ENCODE measurements at regions not wholly inside any gene's neighbourhood (a gene's known extent, or its start where the extent isn't known, plus 50 kb on each side); places are given as distances from the start of the nearest gene placed in this dataset.
A peak's percentile ranks its signal among the peaks of the same experiment; 100 is the strongest.

DNA sequence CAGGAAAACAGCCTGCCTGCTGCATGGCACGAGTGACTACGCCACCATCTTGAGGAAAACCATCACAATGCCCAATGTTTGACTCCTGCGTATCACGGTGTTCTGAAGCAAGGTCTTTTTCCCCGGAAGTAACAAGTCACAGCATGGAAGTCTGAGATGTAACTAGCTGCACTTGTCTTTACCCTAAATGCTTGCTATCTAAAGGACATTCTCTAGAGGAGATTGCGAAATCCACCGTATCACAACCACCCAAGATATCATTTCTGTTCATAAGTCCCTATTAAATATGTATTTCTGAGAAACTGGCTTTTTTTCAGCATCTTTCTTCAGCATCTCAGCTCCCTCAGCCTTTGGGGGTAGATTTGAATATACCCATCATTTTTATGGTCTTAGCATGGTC, 1565.1 kb downstream of the ARAP2 start:
- DNase-seq (ENCODE audit: low read depth), result no peak

- DNase-seq (ENCODE audit: low read depth), result no peak
These were observed 1534.8 kb downstream of the ARAP2 start for GRCh38 chr4:34709564-34709963.

GRCh38 chr4:34718576-34719245, 1525.6 kb downstream of the ARAP2 start:
- no peak for DNase-seq (ENCODE audit: low read depth)

GRCh38 chr4:34720571-34720970, 1523.7 kb downstream of the ARAP2 start:
- DNase-seq (ENCODE audit: low read depth), result peak; percentile 36

DNA sequence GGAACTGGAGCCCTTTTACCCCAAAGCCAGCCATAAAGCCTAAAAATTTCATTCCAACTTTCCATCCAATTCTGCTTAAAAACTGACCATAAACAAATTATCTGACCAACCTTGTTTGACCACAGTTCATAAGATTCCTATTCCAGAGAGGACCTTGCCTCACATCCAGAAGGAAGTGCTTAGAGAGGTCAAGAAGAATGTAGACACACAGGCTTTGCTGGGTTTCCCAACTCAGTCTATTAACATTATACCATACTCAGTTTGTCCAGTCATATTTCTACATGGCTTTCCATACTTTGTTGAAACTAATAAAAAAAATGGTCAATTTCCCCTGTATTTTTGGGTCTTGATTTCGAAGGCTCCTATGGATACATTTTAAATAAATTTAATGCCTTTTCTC, 1522.5 kb downstream of the ARAP2 start:
- no peak for DNase-seq (ENCODE audit: low read depth)

- DNase-seq (ENCODE audit: low read depth), result no peak
These were observed 1520.7 kb downstream of the ARAP2 start for GRCh38 chr4:34723605-34724004.

DNA sequence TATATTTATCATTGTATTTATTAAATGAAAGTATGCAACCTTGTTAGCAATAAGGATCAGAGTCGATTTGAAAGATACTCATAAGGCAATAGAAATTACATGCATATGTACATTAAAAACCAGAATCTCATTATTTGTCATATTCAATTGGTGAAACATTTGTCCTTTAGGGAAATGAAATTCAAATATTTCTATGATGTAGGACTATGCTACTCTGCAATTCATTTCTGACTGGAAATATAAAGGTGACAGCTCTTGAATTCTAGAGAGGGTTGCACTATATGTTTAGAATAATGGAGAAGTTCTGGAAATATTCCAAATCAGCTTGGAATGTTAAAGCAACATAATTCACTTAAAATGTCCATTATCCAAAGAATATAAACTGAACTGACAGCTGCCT, 1519.8 kb downstream of the ARAP2 start:
- DNase-seq (ENCODE audit: low read depth), result no peak

DNA sequence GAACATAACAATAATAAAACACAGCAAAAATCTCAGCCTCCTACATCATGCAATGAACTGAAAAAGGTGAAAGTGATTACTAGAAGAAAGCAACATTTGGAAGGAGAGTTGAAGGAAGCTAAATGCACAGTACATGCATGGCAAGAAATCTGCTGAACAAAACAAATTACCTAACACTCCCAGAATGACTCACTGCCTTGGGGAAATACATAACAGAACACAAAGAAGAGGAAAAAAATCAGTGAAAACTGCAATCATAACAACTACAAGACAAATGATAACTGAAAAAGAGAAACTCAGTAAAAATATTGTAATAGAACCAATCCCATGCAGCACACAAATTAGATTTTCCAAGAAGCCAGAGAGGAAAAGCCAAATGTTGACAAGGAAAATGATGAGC, 1513.2 kb downstream of the ARAP2 start:
- DNase-seq (ENCODE audit: low read depth), result no peak

DNA sequence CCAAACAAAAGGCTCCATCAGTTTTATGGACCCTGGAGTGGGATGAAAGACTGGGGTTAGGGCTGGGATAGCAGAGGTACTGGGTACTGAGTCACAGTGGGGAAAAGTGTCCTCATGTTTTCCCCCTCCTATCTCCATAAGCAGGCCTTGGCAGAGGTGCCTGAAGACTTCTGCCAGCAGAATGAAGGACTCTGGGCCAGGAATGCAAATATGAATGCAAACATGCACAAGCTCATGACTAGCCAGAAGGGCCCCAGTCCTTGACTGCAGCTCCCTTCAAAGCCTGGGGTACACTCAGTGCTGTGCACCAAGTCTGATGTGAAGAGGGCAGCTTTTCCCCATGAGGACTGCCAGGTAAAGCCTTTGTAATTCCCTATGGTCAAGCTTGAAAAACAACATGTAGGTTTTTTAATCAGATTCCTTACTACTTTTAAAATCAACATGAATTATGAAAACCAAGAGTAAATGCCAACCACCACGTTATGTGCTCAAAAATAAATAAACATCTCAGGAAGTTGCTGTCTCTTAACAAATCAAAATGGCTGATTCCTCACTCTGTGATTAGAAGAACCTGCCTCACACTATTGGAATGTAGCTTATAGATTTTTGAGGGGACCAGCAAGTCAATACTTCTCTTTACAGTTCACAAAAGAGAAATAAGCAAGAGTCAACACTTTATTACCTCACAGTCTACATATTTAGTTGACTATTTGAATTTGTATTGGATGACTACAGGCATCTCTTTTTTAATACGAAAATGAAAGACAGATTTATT, 1512.0 kb downstream of the ARAP2 start:
- no peak for DNase-seq (ENCODE audit: low read depth)

- peak; percentile 53 for DNase-seq (ENCODE audit: low read depth)
These were observed 1511.0 kb downstream of the ARAP2 start for GRCh38 chr4:34733185-34733941.

DNA sequence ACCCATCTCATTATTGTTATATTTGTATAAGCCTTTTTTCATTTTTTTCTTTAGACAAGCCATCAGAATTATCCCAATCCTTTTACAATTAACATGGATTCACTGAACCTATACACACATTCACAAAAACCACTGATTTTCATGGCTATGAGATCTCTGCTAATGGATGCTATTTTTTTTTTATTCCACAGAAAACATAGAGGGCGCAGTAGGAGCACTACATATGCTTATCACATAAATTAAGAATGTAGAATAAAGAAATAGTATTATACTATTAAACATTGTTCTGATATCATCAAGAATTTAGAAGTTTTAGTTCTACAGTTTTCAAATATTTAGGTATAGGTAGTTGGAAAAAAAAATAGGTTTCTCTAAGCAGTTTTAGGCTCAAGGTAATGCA, 1477.4 kb downstream of the ARAP2 start:
- no peak for DNase-seq (ENCODE audit: low read depth)

- DNase-seq (ENCODE audit: low read depth), result no peak
These were observed 1476.9 kb downstream of the ARAP2 start for GRCh38 chr4:34767407-34767806.

GRCh38 chr4:34771632-34772031, 1472.7 kb downstream of the ARAP2 start:
- no peak for DNase-seq (ENCODE audit: low read depth)

- DNase-seq (ENCODE audit: low read depth), result no peak
These were observed 1454.2 kb downstream of the ARAP2 start for GRCh38 chr4:34790131-34790530.

- no peak for DNase-seq (ENCODE audit: low read depth)
These were observed 1453.1 kb downstream of the ARAP2 start for GRCh38 chr4:34791209-34791608.

DNA sequence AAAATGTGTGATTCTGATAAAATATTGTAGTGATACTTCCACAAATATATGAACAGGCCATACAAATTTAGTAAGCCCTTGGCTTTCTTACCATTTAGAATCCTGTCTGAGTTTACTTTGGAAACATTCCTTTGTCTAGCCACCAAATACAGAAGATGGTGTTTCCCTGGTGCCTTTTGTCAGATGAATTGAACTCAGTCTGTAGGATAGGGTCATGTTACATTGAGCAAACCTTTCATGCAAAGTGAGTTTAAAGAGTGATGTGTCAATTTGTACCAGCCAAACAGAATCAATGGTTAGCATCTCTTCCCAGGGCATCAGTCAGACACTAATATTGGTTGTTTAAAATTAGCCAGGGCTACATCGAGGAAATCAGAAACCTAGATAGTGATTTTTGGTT, 1443.4 kb downstream of the ARAP2 start:
- no peak for DNase-seq (ENCODE audit: low read depth)

GRCh38 chr4:34814266-34814665, 1430.0 kb downstream of the ARAP2 start:
- DNase-seq (ENCODE audit: low read depth), result no peak

- DNase-seq (ENCODE audit: low read depth), result no peak
These were observed 1419.8 kb downstream of the ARAP2 start for GRCh38 chr4:34824515-34824914.

DNA sequence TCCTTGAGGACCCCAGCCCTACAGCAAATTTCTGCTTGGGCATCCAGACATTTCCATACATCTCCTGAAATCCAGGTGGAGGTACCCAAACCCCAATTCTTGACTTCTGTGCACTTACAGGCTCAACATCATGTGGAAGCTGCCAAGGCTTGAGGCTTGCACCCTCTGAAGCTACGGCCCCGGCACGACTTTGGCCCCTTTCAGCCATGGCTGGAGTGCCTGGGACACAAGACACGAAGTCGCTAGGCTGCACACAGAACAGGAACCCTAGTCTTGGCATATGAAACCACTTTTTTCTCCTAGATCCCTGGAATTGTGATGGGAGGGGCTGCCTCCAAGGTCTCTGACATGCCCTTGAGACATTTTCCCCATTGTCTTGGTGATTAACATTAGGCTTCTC, 1417.7 kb downstream of the ARAP2 start:
- DNase-seq (ENCODE audit: low read depth), result no peak

DNA sequence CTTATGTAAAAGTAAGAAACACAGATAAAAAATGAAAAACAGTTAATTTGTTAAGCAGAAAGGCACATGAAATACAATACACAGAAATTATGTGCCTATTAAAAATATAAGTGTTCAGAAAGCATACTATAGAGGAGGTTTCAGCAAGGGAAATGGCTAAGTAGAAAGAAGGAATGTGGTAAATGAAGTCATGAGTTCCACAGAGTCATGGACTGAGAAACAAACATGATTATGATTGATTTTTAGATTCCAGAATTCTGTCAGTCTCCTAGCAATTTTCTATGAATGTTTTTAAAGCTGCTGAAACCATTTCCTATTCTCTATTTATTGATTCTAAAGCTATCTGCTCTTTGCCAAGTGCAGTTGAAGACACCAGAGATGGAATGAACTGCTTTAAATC, 1398.4 kb downstream of the ARAP2 start:
- no peak for DNase-seq (ENCODE audit: low read depth)

GRCh38 chr4:34850421-34850820, 1393.9 kb downstream of the ARAP2 start:
- DNase-seq (ENCODE audit: low read depth), result no peak

- no peak for DNase-seq (ENCODE audit: low read depth)
These were observed 1393.3 kb downstream of the ARAP2 start for GRCh38 chr4:34850968-34851367.
